Endodermal cell (in vitro differentiated cells): ENCODE measurements at regions not wholly inside any gene's neighbourhood (a gene's known extent, or its start where the extent isn't known, plus 50 kb on each side); places are given as distances from the start of the nearest gene placed in this dataset.

Source experiments
- DNase-seq: peaks from one replicate; pipeline ENCODE4 v3.0.0-alpha.2; 2017
- H3K27ac ChIP-seq: 2 replicates; pipeline ENCODE4 v1.5.1; 2013; ENCODE audit warnings: mild to moderate bottlenecking, low read depth, low read length, moderate library complexity
- H3K27me3 ChIP-seq: 2 replicates; pipeline ENCODE4 v1.6.1; 2013; ENCODE audit warnings: mild to moderate bottlenecking, low read length, moderate library complexity; ENCODE audit not compliant: insufficient read depth, control insufficient read depth, poor library complexity, severe bottlenecking
- H3K36me3 ChIP-seq: 2 replicates; pipeline ENCODE4 v1.7.0; 2013; ENCODE audit warnings: mild to moderate bottlenecking, low read length, moderate library complexity; ENCODE audit not compliant: control insufficient read depth, insufficient read depth
- H3K4me1 ChIP-seq: one replicate; pipeline ENCODE4 v1.7.0; 2013; ENCODE audit warnings: low read length; ENCODE audit not compliant: control insufficient read depth, insufficient read depth
- H3K4me3 ChIP-seq: 2 replicates; pipeline ENCODE4 v1.5.1; 2013; ENCODE audit warnings: mild to moderate bottlenecking, low read length, moderate library complexity
- H3K9ac ChIP-seq: 2 replicates; pipeline ENCODE4 v1.6.1; 2013; ENCODE audit warnings: mild to moderate bottlenecking, low read length, moderate library complexity; ENCODE audit not compliant: poor library complexity, severe bottlenecking; ENCODE audit errors: extremely low read depth
- H3K9me3 ChIP-seq: 2 replicates; pipeline ENCODE4 v1.6.1; 2013; ENCODE audit warnings: mild to moderate bottlenecking, low read length, moderate library complexity; ENCODE audit not compliant: control insufficient read depth
- H3K27ac Mint-ChIP-seq: 2 replicates; pipeline ENCODE4 v1.8.0; 2020; ENCODE audit warnings: mixed read lengths
- H3K27me3 Mint-ChIP-seq: 2 replicates; pipeline ENCODE4 v1.8.0; 2021; ENCODE audit warnings: mild to moderate bottlenecking, mixed read lengths; ENCODE audit not compliant: insufficient read depth
- H3K36me3 Mint-ChIP-seq: 2 replicates; pipeline ENCODE4 v1.8.0; 2020; ENCODE audit warnings: low read depth, mixed read lengths
- H3K4me1 Mint-ChIP-seq: 2 replicates; pipeline ENCODE4 v1.8.0; 2020; ENCODE audit warnings: mixed read lengths
- H3K4me3 Mint-ChIP-seq: 2 replicates; pipeline ENCODE4 v1.8.0; 2020; ENCODE audit warnings: mild to moderate bottlenecking, moderate library complexity, mixed read lengths
- H3K9me3 Mint-ChIP-seq: 2 replicates; pipeline ENCODE4 v1.8.0; 2020; ENCODE audit warnings: mild to moderate bottlenecking, mixed read lengths
- WGBS, 2 experiments: methylation state at CpG; one replicate each; pipeline versions ENCODE4 v1.1.5 to v1.1.7; 2013; ENCODE audit warnings: missing lambda C conversion rate in 2 of 2, mixed read lengths in 1 of 2; ENCODE audit not compliant: insufficient coverage in 1 of 2, insufficient read length in 1 of 2; 5-methylcytosine and 5-hydroxymethylcytosine counted together
- TF ChIP-seq, protein P1 (sequence below): fragments of 200-600 bp; sonication (generic); conservative IDR thresholded peaks from 2 replicates; pipeline ENCODE4 v1.5.0; 2021; ENCODE audit warnings: antibody characterized with exemption, mild to moderate bottlenecking

DNA sequence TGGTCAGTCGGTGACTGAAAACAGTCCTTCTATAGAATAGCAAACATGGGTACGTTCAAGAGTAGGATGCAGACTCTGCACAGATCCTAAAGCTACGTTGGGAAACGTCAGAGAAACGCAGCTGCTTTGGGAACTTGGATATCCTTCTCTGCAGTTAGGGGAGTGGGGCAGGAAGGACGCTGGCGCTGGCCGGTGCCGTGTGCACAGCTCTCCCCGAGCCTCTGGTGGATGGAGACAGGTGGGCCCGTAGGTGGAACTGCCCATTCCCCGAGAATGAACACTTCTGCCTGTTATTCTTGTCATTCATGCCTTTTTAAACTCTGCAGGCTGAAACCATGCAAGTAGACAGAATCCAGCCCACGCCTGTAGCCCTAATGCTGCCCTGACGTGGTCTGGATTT is 91.7 kb upstream of the MBOAT2 start:
- Mint-ChIP-seq H3K9me3 (no peaks in the 10 kb centered on the region), H3K27me3 (peaks cover 19% of the 10 kb centered on the region), H3K4me3 (no peak overlapping the region), H3K4me1 (peaks cover 4% of the 10 kb centered on the region), H3K36me3 (no peaks in the 10 kb centered on the region), H3K27ac (no peak overlapping the region)
- H3K27me3 ChIP-seq, result no peaks in the 10 kb centered on the region
- 92 to 93% methylated on average over 12 to 14 of the region's 14 CpGs for WGBS, 2 experiments
- H3K9ac ChIP-seq, result no peak overlapping the region
- TF ChIP-seq, protein P1, sequence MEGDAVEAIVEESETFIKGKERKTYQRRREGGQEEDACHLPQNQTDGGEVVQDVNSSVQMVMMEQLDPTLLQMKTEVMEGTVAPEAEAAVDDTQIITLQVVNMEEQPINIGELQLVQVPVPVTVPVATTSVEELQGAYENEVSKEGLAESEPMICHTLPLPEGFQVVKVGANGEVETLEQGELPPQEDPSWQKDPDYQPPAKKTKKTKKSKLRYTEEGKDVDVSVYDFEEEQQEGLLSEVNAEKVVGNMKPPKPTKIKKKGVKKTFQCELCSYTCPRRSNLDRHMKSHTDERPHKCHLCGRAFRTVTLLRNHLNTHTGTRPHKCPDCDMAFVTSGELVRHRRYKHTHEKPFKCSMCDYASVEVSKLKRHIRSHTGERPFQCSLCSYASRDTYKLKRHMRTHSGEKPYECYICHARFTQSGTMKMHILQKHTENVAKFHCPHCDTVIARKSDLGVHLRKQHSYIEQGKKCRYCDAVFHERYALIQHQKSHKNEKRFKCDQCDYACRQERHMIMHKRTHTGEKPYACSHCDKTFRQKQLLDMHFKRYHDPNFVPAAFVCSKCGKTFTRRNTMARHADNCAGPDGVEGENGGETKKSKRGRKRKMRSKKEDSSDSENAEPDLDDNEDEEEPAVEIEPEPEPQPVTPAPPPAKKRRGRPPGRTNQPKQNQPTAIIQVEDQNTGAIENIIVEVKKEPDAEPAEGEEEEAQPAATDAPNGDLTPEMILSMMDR, result no peak
- no peak overlapping the region for H3K27ac ChIP-seq
- no peak for DNase-seq
- no peak overlapping the region for H3K4me3 ChIP-seq
- no peaks in the 10 kb centered on the region for H3K36me3 ChIP-seq
- no peaks in the 10 kb centered on the region for H3K9me3 ChIP-seq
- no peaks in the 10 kb centered on the region for H3K4me1 ChIP-seq

DNA sequence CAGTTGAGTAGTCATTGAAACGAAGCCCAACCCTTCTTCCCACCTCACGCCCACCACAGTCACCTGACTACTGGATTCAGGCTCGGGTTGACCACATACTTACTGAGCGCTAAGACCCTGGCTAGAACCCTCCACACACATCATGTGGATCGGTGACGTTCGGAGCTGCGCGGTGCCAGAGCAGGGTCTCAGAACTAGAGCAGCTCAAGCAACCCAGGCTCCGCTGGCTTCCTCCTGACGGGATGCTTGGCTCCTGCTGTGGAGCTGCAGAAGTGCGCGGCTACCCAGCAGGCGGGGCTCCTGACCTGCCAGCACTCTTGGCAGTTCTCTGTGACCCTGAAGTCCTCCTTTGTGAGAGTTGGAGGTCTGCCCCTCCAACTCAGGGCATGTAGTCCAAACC is 90.6 kb upstream of the MBOAT2 start:
- peaks cover 4% of the 10 kb centered on the region for H3K4me1 Mint-ChIP-seq
- Histone ChIP-seq H3K4me3 (no peak overlapping the region), H3K27me3 (no peaks in the 10 kb centered on the region), H3K27ac (no peak overlapping the region), H3K4me1 (no peaks in the 10 kb centered on the region), H3K36me3 (no peaks in the 10 kb centered on the region), H3K9me3 (no peaks in the 10 kb centered on the region), H3K9ac (no peak overlapping the region)
- no peaks in the 10 kb centered on the region for H3K36me3 Mint-ChIP-seq
- WGBS, 2 experiments, result 92 to 94% methylated on average over 4 to 14 of the region's 14 CpGs
- H3K4me3 Mint-ChIP-seq, result no peak overlapping the region
- H3K27me3 Mint-ChIP-seq, result peaks cover 19% of the 10 kb centered on the region
- no peak for DNase-seq
- no peaks in the 10 kb centered on the region for H3K9me3 Mint-ChIP-seq
- no peak overlapping the region for H3K27ac Mint-ChIP-seq
- TF ChIP-seq, protein P1, result no peak

DNA sequence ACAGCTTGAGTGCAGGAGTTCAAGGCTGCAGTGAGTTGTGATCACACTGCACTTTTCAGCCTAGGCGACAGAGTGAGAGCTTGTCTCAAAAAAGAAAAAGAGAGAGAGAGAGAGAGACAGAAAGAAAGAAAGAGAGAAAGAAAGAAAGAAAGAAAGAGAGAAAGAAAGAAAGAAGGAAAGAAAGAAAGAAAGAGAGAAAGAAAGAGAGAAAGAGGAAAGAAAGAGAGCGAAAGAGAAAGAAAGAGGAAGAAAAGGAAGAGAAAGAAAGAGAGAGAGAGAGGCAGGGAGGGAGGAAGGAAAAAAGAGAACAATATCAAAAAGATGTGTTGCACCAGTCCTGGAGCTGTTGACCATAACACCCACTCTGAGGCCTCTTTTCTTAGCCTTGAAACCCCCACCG is 89.8 kb upstream of the MBOAT2 start:
- H3K9me3 ChIP-seq, result no peaks in the 10 kb centered on the region
- no peak for DNase-seq
- peaks cover 4% of the 10 kb centered on the region for H3K4me1 Mint-ChIP-seq
- no peak overlapping the region for H3K4me3 ChIP-seq
- no peak overlapping the region for H3K27ac Mint-ChIP-seq
- no peak overlapping the region for H3K4me3 Mint-ChIP-seq
- no peaks in the 10 kb centered on the region for H3K4me1 ChIP-seq
- 87 to 98% methylated on average over 3 of the region's 3 CpGs for WGBS, 2 experiments
- no peaks in the 10 kb centered on the region for H3K9me3 Mint-ChIP-seq
- TF ChIP-seq, protein P1, result no peak
- no peak overlapping the region for H3K27ac ChIP-seq
- H3K27me3 ChIP-seq, result no peaks in the 10 kb centered on the region
- H3K36me3 Mint-ChIP-seq, result no peaks in the 10 kb centered on the region
- peaks cover 19% of the 10 kb centered on the region for H3K27me3 Mint-ChIP-seq
- H3K9ac ChIP-seq, result no peak overlapping the region
- H3K36me3 ChIP-seq, result no peaks in the 10 kb centered on the region
